ENCODE measurements at regions not wholly inside any gene's neighbourhood (a gene's known extent, or its start where the extent isn't known, plus 50 kb on each side); places are given as distances from the start of the nearest gene placed in this dataset.

DNA sequence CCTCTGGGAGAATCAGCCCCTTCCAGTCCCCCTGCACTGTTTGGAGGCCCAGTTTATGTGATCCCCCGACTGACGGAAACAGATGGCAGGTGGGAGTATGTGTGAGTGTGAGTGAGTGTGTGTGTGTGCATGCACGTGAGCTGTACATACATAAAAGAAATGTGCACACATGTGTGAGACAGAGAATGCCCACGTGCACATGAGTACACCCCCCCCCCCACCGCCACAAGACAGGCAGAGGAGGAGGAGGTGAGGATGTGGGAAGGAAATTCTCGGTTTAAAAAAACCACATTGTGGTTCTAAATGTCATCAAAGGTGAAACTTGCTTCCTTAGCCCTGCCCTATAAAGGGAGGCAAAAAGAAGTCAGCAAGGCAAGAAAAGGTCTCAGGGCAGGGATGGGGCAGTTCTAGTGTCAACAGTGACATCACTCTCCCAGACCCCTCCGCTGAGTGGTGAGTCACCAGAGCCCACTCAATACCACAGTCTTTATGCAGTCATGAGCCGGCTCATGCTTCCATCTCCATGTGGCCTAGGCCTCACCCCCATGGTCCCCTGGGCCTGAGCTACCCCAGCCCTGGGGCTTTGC, 79.2 kb upstream of the HSPA9 start:
- TF ChIP-seq, protein P1, sequence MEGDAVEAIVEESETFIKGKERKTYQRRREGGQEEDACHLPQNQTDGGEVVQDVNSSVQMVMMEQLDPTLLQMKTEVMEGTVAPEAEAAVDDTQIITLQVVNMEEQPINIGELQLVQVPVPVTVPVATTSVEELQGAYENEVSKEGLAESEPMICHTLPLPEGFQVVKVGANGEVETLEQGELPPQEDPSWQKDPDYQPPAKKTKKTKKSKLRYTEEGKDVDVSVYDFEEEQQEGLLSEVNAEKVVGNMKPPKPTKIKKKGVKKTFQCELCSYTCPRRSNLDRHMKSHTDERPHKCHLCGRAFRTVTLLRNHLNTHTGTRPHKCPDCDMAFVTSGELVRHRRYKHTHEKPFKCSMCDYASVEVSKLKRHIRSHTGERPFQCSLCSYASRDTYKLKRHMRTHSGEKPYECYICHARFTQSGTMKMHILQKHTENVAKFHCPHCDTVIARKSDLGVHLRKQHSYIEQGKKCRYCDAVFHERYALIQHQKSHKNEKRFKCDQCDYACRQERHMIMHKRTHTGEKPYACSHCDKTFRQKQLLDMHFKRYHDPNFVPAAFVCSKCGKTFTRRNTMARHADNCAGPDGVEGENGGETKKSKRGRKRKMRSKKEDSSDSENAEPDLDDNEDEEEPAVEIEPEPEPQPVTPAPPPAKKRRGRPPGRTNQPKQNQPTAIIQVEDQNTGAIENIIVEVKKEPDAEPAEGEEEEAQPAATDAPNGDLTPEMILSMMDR (IDR thresholded peaks at IDR 0.05): no peak
- no peak for TF ChIP-seq POLR2A (IDR thresholded peaks at IDR 0.05)
